ENCODE measurements at regions not wholly inside any gene's neighbourhood (a gene's known extent, or its start where the extent isn't known, plus 50 kb on each side); places are given as distances from the start of the nearest gene placed in this dataset.

DNA sequence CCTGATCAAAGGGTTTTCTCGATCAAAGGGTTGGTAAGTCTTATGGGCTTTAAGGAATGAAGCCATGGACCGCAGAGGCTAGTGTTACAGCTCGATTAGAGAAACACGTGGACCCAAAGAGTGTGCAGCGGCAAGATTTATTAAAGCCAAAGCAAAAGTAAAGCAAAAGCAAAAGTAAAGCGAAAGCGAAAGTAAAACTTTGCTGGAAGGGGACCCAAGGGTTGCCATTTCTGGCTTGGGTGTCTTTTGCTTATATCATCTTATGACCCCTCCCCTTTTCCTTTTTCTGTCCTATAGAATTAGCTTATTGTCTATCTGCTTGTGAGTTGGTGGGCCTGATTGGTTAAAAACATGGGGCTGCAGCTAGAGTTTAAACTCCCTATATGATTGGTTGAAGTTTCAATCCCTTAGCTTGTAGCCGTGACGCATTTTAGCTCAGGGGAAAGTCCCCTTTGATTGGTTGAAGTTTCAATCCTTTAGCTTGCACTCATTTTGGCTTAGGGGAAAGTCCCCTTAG, 957.0 kb downstream of the AMY1C start:
- no peak overlapping the region for H3K4me3 ChIP-seq (replicated peaks in 1 of 2; ENCODE audit: low read depth in 2 of 2, low read length in 2 of 2)
- peak in 1 of 2 donors; percentile 0 for DNase-seq (ENCODE audit: low read depth in 2 of 2)
- no peak for TF ChIP-seq CTCF (IDR thresholded peaks at IDR 0.05; ENCODE audit: low read depth, low read length)

GRCh38 chr1:104718752-104719151, 969.1 kb downstream of the AMY1C start:
- no peak overlapping the region for H3K4me3 ChIP-seq (replicated peaks in 1 of 2; ENCODE audit: low read depth in 2 of 2, low read length in 2 of 2)
- no peak for TF ChIP-seq CTCF (IDR thresholded peaks at IDR 0.05; ENCODE audit: low read depth, low read length)
- DNase-seq (ENCODE audit: low read depth in 2 of 2): no peak

- DNase-seq (ENCODE audit: low read depth in 2 of 2): no peak
- H3K4me3 ChIP-seq (replicated peaks in 1 of 2; ENCODE audit: low read depth in 2 of 2, low read length in 2 of 2): no peak overlapping the region
- TF ChIP-seq CTCF (IDR thresholded peaks at IDR 0.05; ENCODE audit: low read depth, low read length): no peak
Measured at GRCh38 chr1:104720741-104721140, 971.0 kb downstream of the AMY1C start.

DNA sequence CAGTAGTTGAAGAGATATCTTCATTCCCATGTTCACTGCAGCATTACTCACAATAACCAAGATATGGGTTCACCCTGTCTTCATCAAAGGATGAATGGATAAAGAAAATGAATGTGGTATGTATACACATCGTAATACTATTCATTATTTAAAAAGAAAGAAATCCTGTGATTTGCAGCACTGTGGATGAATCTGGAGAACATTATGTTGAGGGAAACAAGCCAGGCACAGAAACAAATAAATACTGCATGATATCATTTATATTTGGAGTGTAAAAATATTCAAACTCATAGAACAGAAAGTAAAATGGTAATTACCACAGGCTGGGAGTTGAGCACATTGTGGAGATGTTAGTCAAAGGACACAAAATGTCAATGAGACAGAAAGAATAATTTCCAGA, 977.2 kb downstream of the AMY1C start:
- H3K4me3 ChIP-seq (replicated peaks in 1 of 2; ENCODE audit: low read depth in 2 of 2, low read length in 2 of 2): no peak overlapping the region
- TF ChIP-seq CTCF (IDR thresholded peaks at IDR 0.05; ENCODE audit: low read depth, low read length): no peak
- DNase-seq (ENCODE audit: low read depth in 2 of 2): no peak

DNA sequence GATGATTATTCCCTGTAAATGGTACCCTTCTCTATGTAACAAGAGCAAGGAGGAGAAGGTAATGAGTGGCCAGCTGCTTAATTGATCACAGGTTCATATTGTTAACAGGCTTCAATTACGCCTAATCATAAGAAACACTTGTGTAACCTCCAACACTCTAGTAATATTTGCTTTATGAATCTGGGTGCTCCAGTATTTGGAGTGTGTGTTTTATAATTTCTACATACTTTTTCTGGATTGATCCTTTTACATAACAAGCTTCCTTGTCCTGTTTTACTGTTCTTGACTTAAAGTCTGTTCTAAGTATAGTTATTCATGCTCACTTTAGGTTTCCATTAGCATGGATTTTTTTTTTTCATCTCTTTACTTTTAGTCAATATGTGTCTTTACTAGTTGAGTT, 984.2 kb downstream of the AMY1C start:
- no peak for DNase-seq (ENCODE audit: low read depth in 2 of 2)
- no peak for TF ChIP-seq CTCF (IDR thresholded peaks at IDR 0.05; ENCODE audit: low read depth, low read length)
- H3K4me3 ChIP-seq (replicated peaks in 1 of 2; ENCODE audit: low read depth in 2 of 2, low read length in 2 of 2): no peak overlapping the region

DNA sequence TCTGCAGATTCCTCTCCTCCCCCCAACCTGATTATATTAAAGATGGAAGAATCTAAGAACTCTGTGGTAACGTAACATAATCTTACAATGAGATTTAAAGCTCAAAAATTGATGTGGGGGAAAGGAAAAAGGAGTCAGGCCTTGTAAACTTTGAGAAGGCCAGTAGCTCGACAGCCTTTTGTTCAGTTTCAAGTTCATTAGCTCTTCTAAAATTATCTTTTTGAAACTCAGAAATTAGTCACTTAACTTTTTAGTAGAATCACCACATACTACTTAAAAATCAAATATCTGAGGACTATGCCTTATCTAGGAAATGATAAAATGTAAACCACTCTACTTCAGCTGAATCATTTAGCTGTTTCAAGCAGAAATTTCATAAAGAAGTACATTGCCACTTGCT, 996.2 kb downstream of the AMY1C start:
- no peak overlapping the region for H3K4me3 ChIP-seq (replicated peaks in 1 of 2; ENCODE audit: low read depth in 2 of 2, low read length in 2 of 2)
- TF ChIP-seq CTCF (IDR thresholded peaks at IDR 0.05; ENCODE audit: low read depth, low read length): no peak
- no peak for DNase-seq (ENCODE audit: low read depth in 2 of 2)

- no peak for TF ChIP-seq CTCF (IDR thresholded peaks at IDR 0.05; ENCODE audit: low read depth, low read length)
- no peak overlapping the region for H3K4me3 ChIP-seq (replicated peaks in 1 of 2; ENCODE audit: low read depth in 2 of 2, low read length in 2 of 2)
- no peak for DNase-seq (ENCODE audit: low read depth in 2 of 2)
Measured at GRCh38 chr1:104746994-104747393, 997.3 kb downstream of the AMY1C start.

Data from cardiac fibroblast (primary cell).